HepG2 (cell line): ENCODE measurements at regions not wholly inside any gene's neighbourhood (a gene's known extent, or its start where the extent isn't known, plus 50 kb on each side); places are given as distances from the start of the nearest gene placed in this dataset.

Experiments used
- CAMTA2 ChIP-seq: sonication (generic); formaldehyde crosslinking; IDR thresholded peaks from 2 replicates; pipeline ENCODE4 v1.4.0; 2020; ENCODE audit warnings: mild to moderate bottlenecking, missing genetic modification reagents, borderline replicate concordance
- CBX1 ChIP-seq: IDR thresholded peaks from one replicate; pipeline ENCODE4 v1.6.1; 2016; ENCODE audit warnings: antibody characterized with exemption, low read depth
- GABPB1 ChIP-seq: IDR thresholded peaks from 2 replicates; pipeline ENCODE4 v1.6.1; 2016; ENCODE audit warnings: mild to moderate bottlenecking, missing genetic modification reagents, moderate library complexity, missing compliant biosample characterization
- HOXA5 ChIP-seq: sonication (generic); formaldehyde crosslinking; IDR thresholded peaks from 2 replicates; pipeline ENCODE4 v1.4.0; 2020; ENCODE audit warnings: missing genetic modification reagents
- KAT2B ChIP-seq: fragments of 150-350 bp; IDR thresholded peaks from 2 replicates; pipeline ENCODE4 v1.6.1; 2014; ENCODE audit warnings: low read depth, low read length, borderline replicate concordance
- KDM2A ChIP-seq: sonication (generic); formaldehyde crosslinking; IDR thresholded peaks from 2 replicates; pipeline ENCODE4 v1.4.0; 2020; ENCODE audit warnings: low read depth, missing genetic modification reagents, borderline replicate concordance
- MYC ChIP-seq: sonication (generic); formaldehyde crosslinking; IDR thresholded peaks from 2 replicates; pipeline ENCODE4 v1.9.0; 2021; ENCODE audit warnings: missing genetic modification reagents, borderline replicate concordance
- RAD21 ChIP-seq: fragments of 450-650 bp; formaldehyde crosslinking; IDR thresholded peaks from 2 replicates; pipeline ENCODE4 v1.5.0; 2020; ENCODE audit warnings: mild to moderate bottlenecking
- REL ChIP-seq: sonication (generic); formaldehyde crosslinking; conservative IDR thresholded peaks from 2 replicates; pipeline ENCODE4 v1.8.0; 2022; ENCODE audit warnings: mild to moderate bottlenecking, missing genetic modification reagents, moderate library complexity
- SPEN ChIP-seq: sonication (generic); formaldehyde crosslinking; IDR thresholded peaks from 2 replicates; pipeline ENCODE4 v1.5.1; 2020; ENCODE audit warnings: low read depth, mild to moderate bottlenecking, missing genetic modification reagents
- STAG1 ChIP-seq: sonication (generic); formaldehyde crosslinking; IDR thresholded peaks from 2 replicates; pipeline ENCODE4 v1.4.0; 2020; ENCODE audit warnings: missing genetic modification reagents
- TBP ChIP-seq: sonication (generic); formaldehyde crosslinking; IDR thresholded peaks from 2 replicates; pipeline ENCODE4 v1.5.0; 2020; ENCODE audit warnings: missing genetic modification reagents
- TEAD3 ChIP-seq: optimal IDR thresholded peaks from 2 replicates; pipeline ENCODE3; 2016; ENCODE audit warnings: borderline replicate concordance
- ZBTB38 ChIP-seq: sonication (generic); formaldehyde crosslinking; IDR thresholded peaks from 2 replicates; pipeline ENCODE4 v1.5.1; 2020; ENCODE audit warnings: mild to moderate bottlenecking, missing genetic modification reagents
- ZFX ChIP-seq: sonication (generic); formaldehyde crosslinking; IDR thresholded peaks from 2 replicates; pipeline ENCODE4 v1.4.0; 2020; ENCODE audit warnings: mild to moderate bottlenecking, low read depth, missing genetic modification reagents, moderate library complexity
- ZNF10 ChIP-seq: sonication (generic); formaldehyde crosslinking; IDR thresholded peaks from 2 replicates; pipeline ENCODE4 v1.4.0; 2020; ENCODE audit warnings: mild to moderate bottlenecking, low read depth, missing genetic modification reagents, borderline replicate concordance
- ZNF430 ChIP-seq: sonication (generic); formaldehyde crosslinking; IDR thresholded peaks from 2 replicates; pipeline ENCODE4 v1.9.0; 2021; ENCODE audit warnings: mild to moderate bottlenecking, missing genetic modification reagents
- ZNF501 ChIP-seq: sonication (generic); formaldehyde crosslinking; IDR thresholded peaks from 2 replicates; pipeline ENCODE4 v1.5.1; 2020; ENCODE audit warnings: mild to moderate bottlenecking, moderate library complexity, missing genetic modification reagents
- ZNF619 ChIP-seq: sonication (generic); formaldehyde crosslinking; IDR thresholded peaks from 2 replicates; pipeline ENCODE4 v1.4.0; 2020; ENCODE audit warnings: mild to moderate bottlenecking, missing genetic modification reagents
- ZNF83 ChIP-seq: sonication (generic); formaldehyde crosslinking; IDR thresholded peaks from 2 replicates; pipeline ENCODE4 v1.4.0; 2020; ENCODE audit warnings: missing genetic modification reagents, mild to moderate bottlenecking, borderline replicate concordance
- TF ChIP-seq, protein P1 (sequence below): sonication (generic); formaldehyde crosslinking; IDR thresholded peaks from 2 replicates; pipeline ENCODE4 v1.8.1; 2023; ENCODE audit warnings: mild to moderate bottlenecking, missing genetic modification reagents, borderline replicate concordance
- TF ChIP-seq, protein P2 (sequence below): IDR thresholded peaks from 2 replicates; pipeline ENCODE4 v1.6.1; 2016; ENCODE audit warnings: missing compliant biosample characterization, missing genetic modification reagents, borderline replicate concordance
- TF ChIP-seq, protein P3 (sequence below): sonication (generic); formaldehyde crosslinking; IDR thresholded peaks from 2 replicates; pipeline ENCODE4 v1.5.1; 2020; ENCODE audit warnings: mild to moderate bottlenecking, missing genetic modification reagents, moderate library complexity

DNA sequence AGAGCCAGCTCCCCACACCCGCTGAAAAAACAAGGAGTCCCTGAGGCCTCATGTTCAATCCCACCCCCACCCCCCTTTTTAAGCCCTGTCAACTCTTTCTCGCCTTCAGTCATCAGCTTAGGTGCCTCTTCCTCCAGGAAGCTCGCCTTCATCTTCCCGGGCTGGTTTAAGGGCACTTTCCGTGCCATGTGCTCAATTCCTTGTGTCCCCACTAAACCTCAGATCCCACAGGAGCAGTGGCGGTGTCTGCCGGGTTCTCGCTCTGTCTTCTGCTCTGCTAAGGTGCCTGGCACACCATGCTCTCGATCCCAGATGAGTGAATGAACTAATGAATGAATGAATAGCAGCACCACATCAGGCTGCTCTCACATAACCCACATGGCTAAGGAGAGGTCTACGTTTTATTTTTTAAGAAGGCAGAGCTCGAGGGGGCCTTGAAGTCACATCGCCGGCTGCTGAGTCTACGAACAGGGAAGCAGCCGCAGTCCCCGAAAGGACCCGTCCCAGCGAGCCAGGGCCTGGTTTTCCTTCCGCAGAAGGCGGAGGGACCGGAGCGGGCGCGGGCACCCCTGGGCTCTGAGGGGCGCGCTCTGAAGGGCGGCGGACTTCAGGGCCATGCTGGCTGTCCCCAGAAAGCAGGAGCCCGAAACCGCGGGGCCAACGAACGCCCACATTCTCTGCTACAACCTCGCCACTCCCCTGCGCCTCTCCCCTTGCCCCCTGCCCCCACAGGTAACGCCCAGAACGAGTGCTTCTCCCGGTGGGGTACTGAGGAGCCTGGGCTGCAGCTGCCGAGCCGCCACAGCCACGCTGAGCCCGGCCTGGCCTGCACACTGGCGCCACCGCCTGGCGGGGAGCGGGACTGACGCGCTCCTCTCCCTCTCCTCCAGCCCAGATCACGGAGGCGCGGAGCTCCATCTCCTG lies 73.4 kb upstream of the KCNMA1 start (continued):
- peak; percentile 25; the same call in 1 of the 2 replicates for TF ChIP-seq MYC (CRISPR knock-in tag)
- TF ChIP-seq REL = 0 out of 2 replicates have a peak, but pooled peaks have one; percentile 59
- TF ChIP-seq KAT2B = no peak
- no peak for TF ChIP-seq HOXA5 (CRISPR knock-in tag)
- TF ChIP-seq, protein P1, sequence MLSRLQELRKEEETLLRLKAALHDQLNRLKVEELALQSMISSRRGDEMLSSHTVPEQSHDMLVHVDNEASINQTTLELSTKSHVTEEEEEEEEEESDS (CRISPR knock-in tag) = no peak
- TF ChIP-seq KDM2A = peak; percentile 70; the same call in 1 of the 2 replicates
- TF ChIP-seq CAMTA2 (CRISPR knock-in tag) = no peak
- TF ChIP-seq, protein P2, sequence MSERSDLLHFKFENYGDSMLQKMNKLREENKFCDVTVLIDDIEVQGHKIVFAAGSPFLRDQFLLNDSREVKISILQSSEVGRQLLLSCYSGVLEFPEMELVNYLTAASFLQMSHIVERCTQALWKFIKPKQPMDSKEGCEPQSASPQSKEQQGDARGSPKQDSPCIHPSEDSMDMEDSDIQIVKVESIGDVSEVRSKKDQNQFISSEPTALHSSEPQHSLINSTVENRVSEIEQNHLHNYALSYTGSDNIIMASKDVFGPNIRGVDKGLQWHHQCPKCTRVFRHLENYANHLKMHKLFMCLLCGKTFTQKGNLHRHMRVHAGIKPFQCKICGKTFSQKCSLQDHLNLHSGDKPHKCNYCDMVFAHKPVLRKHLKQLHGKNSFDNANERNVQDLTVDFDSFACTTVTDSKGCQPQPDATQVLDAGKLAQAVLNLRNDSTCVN (CRISPR knock-in tag) = 0 out of 2 replicates have a peak, but pooled peaks have one; percentile 40
- TF ChIP-seq GABPB1 (CRISPR knock-in tag) = peak; percentile 47; the same call in 1 of the 2 replicates
- 0 out of 2 replicates have a peak, but pooled peaks have one; percentile 30 for TF ChIP-seq SPEN (CRISPR knock-in tag)
- 0 out of 2 replicates have a peak, but pooled peaks have one; percentile 19 for TF ChIP-seq ZNF501 (CRISPR knock-in tag)
- no peak for TF ChIP-seq ZBTB38 (CRISPR knock-in tag)
- TF ChIP-seq, protein P3, sequence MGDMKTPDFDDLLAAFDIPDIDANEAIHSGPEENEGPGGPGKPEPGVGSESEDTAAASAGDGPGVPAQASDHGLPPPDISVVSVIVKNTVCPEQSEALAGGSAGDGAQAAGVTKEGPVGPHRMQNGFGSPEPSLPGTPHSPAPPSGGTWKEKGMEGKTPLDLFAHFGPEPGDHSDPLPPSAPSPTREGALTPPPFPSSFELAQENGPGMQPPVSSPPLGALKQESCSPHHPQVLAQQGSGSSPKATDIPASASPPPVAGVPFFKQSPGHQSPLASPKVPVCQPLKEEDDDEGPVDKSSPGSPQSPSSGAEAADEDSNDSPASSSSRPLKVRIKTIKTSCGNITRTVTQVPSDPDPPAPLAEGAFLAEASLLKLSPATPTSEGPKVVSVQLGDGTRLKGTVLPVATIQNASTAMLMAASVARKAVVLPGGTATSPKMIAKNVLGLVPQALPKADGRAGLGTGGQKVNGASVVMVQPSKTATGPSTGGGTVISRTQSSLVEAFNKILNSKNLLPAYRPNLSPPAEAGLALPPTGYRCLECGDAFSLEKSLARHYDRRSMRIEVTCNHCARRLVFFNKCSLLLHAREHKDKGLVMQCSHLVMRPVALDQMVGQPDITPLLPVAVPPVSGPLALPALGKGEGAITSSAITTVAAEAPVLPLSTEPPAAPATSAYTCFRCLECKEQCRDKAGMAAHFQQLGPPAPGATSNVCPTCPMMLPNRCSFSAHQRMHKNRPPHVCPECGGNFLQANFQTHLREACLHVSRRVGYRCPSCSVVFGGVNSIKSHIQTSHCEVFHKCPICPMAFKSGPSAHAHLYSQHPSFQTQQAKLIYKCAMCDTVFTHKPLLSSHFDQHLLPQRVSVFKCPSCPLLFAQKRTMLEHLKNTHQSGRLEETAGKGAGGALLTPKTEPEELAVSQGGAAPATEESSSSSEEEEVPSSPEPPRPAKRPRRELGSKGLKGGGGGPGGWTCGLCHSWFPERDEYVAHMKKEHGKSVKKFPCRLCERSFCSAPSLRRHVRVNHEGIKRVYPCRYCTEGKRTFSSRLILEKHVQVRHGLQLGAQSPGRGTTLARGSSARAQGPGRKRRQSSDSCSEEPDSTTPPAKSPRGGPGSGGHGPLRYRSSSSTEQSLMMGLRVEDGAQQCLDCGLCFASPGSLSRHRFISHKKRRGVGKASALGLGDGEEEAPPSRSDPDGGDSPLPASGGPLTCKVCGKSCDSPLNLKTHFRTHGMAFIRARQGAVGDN (CRISPR knock-in tag) = peak; percentile 28; the same call in 1 of the 2 replicates
- TF ChIP-seq ZNF10 (CRISPR knock-in tag) = no peak
- TF ChIP-seq CBX1 = peak; percentile 33
- peak; percentile 70 for TF ChIP-seq STAG1 (CRISPR knock-in tag)
- no peak for TF ChIP-seq TBP (CRISPR knock-in tag)
- TF ChIP-seq ZFX (CRISPR knock-in tag) = 0 out of 2 replicates have a peak, but pooled peaks have one; percentile 35
- TF ChIP-seq TEAD3 = peak; percentile 12
- TF ChIP-seq RAD21 (CRISPR knock-in tag) = peak; percentile 70
- no peak for TF ChIP-seq ZNF83 (CRISPR knock-in tag)
- no peak for TF ChIP-seq ZNF430 (CRISPR knock-in tag)
- 0 out of 2 replicates have a peak, but pooled peaks have one; percentile 64 for TF ChIP-seq ZNF619 (CRISPR knock-in tag)
